ENCODE measurements at regions not wholly inside any gene's neighbourhood (a gene's known extent, or its start where the extent isn't known, plus 50 kb on each side); places are given as distances from the start of the nearest gene placed in this dataset.

DNA sequence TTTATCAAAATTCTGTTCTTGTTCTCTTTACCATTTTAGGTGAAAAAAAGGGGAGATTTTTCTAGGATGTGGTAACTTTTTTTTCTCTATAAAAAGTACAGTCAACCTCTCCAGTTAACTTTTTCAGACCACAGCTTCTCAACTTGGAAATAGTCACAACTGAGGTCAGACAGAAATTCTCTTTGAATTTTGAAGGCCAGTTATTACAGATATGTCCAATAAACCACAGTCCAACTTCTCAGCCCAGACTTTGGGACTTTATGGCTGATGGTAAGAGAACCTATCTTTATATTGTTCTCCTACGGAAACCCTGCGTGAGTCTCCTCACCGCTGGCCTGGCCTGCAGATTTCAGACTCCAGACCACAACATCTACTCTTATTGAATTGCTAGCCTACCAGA lies 176.7 kb downstream of the DACT1 start:
- Histone ChIP-seq H3K4me2 (ENCODE audit: low read length) (no peak overlapping the region), H3K4me3 (ENCODE audit: low read length) (no peak overlapping the region), H3K9me3 (ENCODE audit: control insufficient read depth, insufficient read depth, low read length) (no peaks in the 10 kb centered on the region), H3K27me3 (ENCODE audit: control insufficient read depth, low read length) (no peaks in the 10 kb centered on the region), H3K4me1 (ENCODE audit: control insufficient read depth, low read length) (no peaks in the 10 kb centered on the region), H3K27ac (ENCODE audit: low read depth, low read length) (no peak overlapping the region), H3K36me3 (ENCODE audit: control insufficient read depth, low read length) (no peaks in the 10 kb centered on the region), H3K9me2 (replicated peaks; ENCODE audit: control insufficient read depth, low read length) (no peaks in the 10 kb centered on the region), H3F3A (ENCODE audit: control insufficient read depth, insufficient read depth) (no peaks in the 10 kb centered on the region), H4K20me1 (ENCODE audit: control insufficient read depth, insufficient read depth, low read depth, low read length) (no peaks in the 10 kb centered on the region), H3K79me2 (ENCODE audit: control insufficient read depth, low read length) (no peaks in the 10 kb centered on the region)
- TF ChIP-seq EZH2phosphoT487 (IDR thresholded peaks at IDR 0.05; ENCODE audit: borderline replicate concordance, low read length) = no peak
- TF ChIP-seq, protein P1, sequence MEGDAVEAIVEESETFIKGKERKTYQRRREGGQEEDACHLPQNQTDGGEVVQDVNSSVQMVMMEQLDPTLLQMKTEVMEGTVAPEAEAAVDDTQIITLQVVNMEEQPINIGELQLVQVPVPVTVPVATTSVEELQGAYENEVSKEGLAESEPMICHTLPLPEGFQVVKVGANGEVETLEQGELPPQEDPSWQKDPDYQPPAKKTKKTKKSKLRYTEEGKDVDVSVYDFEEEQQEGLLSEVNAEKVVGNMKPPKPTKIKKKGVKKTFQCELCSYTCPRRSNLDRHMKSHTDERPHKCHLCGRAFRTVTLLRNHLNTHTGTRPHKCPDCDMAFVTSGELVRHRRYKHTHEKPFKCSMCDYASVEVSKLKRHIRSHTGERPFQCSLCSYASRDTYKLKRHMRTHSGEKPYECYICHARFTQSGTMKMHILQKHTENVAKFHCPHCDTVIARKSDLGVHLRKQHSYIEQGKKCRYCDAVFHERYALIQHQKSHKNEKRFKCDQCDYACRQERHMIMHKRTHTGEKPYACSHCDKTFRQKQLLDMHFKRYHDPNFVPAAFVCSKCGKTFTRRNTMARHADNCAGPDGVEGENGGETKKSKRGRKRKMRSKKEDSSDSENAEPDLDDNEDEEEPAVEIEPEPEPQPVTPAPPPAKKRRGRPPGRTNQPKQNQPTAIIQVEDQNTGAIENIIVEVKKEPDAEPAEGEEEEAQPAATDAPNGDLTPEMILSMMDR (IDR thresholded peaks at IDR 0.05; ENCODE audit: low read depth, low read length, poor library complexity, severe bottlenecking) = no peak

- H3K4me2 ChIP-seq (ENCODE audit: low read length) = no peak overlapping the region
- no peaks in the 10 kb centered on the region for H3K27me3 ChIP-seq (ENCODE audit: control insufficient read depth, low read length)
- H3F3A ChIP-seq (ENCODE audit: control insufficient read depth, insufficient read depth) = no peaks in the 10 kb centered on the region
- no peaks in the 10 kb centered on the region for H3K4me1 ChIP-seq (ENCODE audit: control insufficient read depth, low read length)
- no peaks in the 10 kb centered on the region for H3K79me2 ChIP-seq (ENCODE audit: control insufficient read depth, low read length)
- no peaks in the 10 kb centered on the region for H3K9me3 ChIP-seq (ENCODE audit: control insufficient read depth, insufficient read depth, low read length)
- no peaks in the 10 kb centered on the region for H3K9me2 ChIP-seq (replicated peaks; ENCODE audit: control insufficient read depth, low read length)
- no peak overlapping the region for H3K4me3 ChIP-seq (ENCODE audit: low read length)
- no peak for TF ChIP-seq EZH2phosphoT487 (IDR thresholded peaks at IDR 0.05; ENCODE audit: borderline replicate concordance, low read length)
- TF ChIP-seq, protein P1 (IDR thresholded peaks at IDR 0.05; ENCODE audit: low read depth, low read length, poor library complexity, severe bottlenecking) = no peak
- H3K36me3 ChIP-seq (ENCODE audit: control insufficient read depth, low read length) = no peaks in the 10 kb centered on the region
- no peaks in the 10 kb centered on the region for H4K20me1 ChIP-seq (ENCODE audit: control insufficient read depth, insufficient read depth, low read depth, low read length)
- no peak overlapping the region for H3K27ac ChIP-seq (ENCODE audit: low read depth, low read length)
Measured at GRCh38 chr14:58815161-58815701, 177.5 kb downstream of the DACT1 start.

DNA sequence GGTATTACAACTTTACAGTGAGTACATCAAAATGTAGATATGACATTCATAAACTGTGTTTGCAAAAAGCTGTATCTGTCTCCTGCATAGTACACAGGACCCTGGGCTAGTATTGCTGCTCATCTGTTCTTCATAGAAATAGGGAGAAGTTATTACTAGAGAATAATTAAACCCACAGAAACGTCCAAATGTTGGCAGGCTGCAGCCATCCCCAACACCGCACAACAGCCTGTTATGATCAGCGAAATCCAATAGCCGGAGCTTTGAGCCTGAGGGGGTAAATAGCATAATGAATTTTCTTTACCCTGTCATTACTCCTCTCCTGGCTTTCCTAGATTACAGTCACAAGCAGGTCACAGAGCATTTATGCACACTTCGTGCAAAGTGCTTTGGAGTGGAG lies 178.0 kb downstream of the DACT1 start:
- H3K4me1 ChIP-seq (ENCODE audit: control insufficient read depth, low read length) = no peaks in the 10 kb centered on the region
- H3F3A ChIP-seq (ENCODE audit: control insufficient read depth, insufficient read depth) = no peaks in the 10 kb centered on the region
- H3K9me3 ChIP-seq (ENCODE audit: control insufficient read depth, insufficient read depth, low read length) = no peaks in the 10 kb centered on the region
- no peaks in the 10 kb centered on the region for H3K79me2 ChIP-seq (ENCODE audit: control insufficient read depth, low read length)
- H3K27ac ChIP-seq (ENCODE audit: low read depth, low read length) = no peak overlapping the region
- no peaks in the 10 kb centered on the region for H3K9me2 ChIP-seq (replicated peaks; ENCODE audit: control insufficient read depth, low read length)
- H3K27me3 ChIP-seq (ENCODE audit: control insufficient read depth, low read length) = no peaks in the 10 kb centered on the region
- H3K36me3 ChIP-seq (ENCODE audit: control insufficient read depth, low read length) = no peaks in the 10 kb centered on the region
- H4K20me1 ChIP-seq (ENCODE audit: control insufficient read depth, insufficient read depth, low read depth, low read length) = no peaks in the 10 kb centered on the region
- no peak for TF ChIP-seq EZH2phosphoT487 (IDR thresholded peaks at IDR 0.05; ENCODE audit: borderline replicate concordance, low read length)
- TF ChIP-seq, protein P1 (IDR thresholded peaks at IDR 0.05; ENCODE audit: low read depth, low read length, poor library complexity, severe bottlenecking) = no peak
- H3K4me2 ChIP-seq (ENCODE audit: low read length) = no peak overlapping the region
- H3K4me3 ChIP-seq (ENCODE audit: low read length) = no peak overlapping the region

Data from DOHH2 (cell line).